Motor neuron (in vitro differentiated cells): ENCODE measurements at regions not wholly inside any gene's neighbourhood (a gene's known extent, or its start where the extent isn't known, plus 50 kb on each side); places are given as distances from the start of the nearest gene placed in this dataset.
A peak's percentile ranks its signal among the peaks of the same experiment; 100 is the strongest.

ENCODE experiments used
- ATAC-seq, 8 experiments: fragments of 200-7000 bp; cut with Tn5 transposase; replicated peaks in 6 of 8; 2 replicates each; pipeline ENCODE4 v1.8.0; 2021; ENCODE audit warnings: mild to moderate bottlenecking in 8 of 8, moderate library complexity in 8 of 8
- H3K27ac ChIP-seq, 2 donors: fragments of 250-450 bp; sonication (Bioruptor Pico); 2 replicates each; pipeline ENCODE4 v1.9.0; 2021; ENCODE audit warnings: antibody characterized with exemption in 2 of 2, mild to moderate bottlenecking in 2 of 2, moderate library complexity in 1 of 2
- H3K4me1 ChIP-seq, 2 donors: fragments of 250-450 bp; sonication (Bioruptor Pico); replicated peaks in 1 of 2; 2 replicates each; pipeline ENCODE4 v1.6.1; 2021; ENCODE audit warnings: antibody characterized with exemption in 2 of 2, mild to moderate bottlenecking in 2 of 2, moderate library complexity in 1 of 2
- H3K4me3 ChIP-seq, 5 donors: fragments of 250-450 bp; sonication (Bioruptor Pico); 2 replicates each; pipeline ENCODE4 v1.9.0; 2021; ENCODE audit warnings: antibody characterized with exemption in 5 of 5, mild to moderate bottlenecking in 5 of 5, moderate library complexity in 4 of 5
- WGBS, 10 experiments: fragments of 450-650 bp; shearing (Covaris generic); methylation state at CpG; one replicate each; pipeline ENCODE4 v1.0.0; 2022; 5-methylcytosine and 5-hydroxymethylcytosine counted together
- in situ Hi-C, 9 experiments: fragments of 400-800 bp; cut with MboI; loops; one replicate each; pipeline ENCODE4 v1.15.0; 2021; ENCODE audit warnings: low sequenced_read_pairs in 9 of 9, low pct_unique_long_range_greater_than_20kb in 2 of 9; ENCODE audit not compliant: unreplicated experiment in 9 of 9

- no peak for ATAC-seq
- in situ Hi-C loops: no loop called here
- 0 to 100% (median 50%) methylated on average over 1 to 2 of the region's 2 CpGs; no CpG with 5 or more reads in 3 of the 10 experiments for WGBS, 10 experiments
- no peak overlapping the region for H3K4me3 ChIP-seq
- peaks cover 0 to 4% of the 10 kb centered on the region in 2 donors for H3K4me1 ChIP-seq
- H3K27ac ChIP-seq: no peak overlapping the region
Measured at GRCh38 chr11:32531528-32531927, 52.1 kb upstream of the EIF3M start.

GRCh38 chr11:32529994-32530588 is 53.5 kb upstream of the EIF3M start:
- Histone ChIP-seq H3K4me3 (no peak overlapping the region), H3K4me1 (peaks cover 0 to 4% of the 10 kb centered on the region in 2 donors), H3K27ac (no peak overlapping the region)
- no peak for ATAC-seq
- WGBS, 10 experiments: 0 to 100% (median 89%) methylated on average over 1 to 7 of the region's 8 CpGs; no CpG with 5 or more reads in 2 of the 10 experiments
- in situ Hi-C loops: no loop called here

GRCh38 chr11:32527261-32528175 is 56.1 kb upstream of the EIF3M start:
- in situ Hi-C loops: no loop called here
- 10 to 64% (median 38%) methylated on average over 2 to 7 of the region's 10 CpGs for WGBS, 10 experiments
- peak in 5 of 8 experiments; percentile 40 to 89 (median 84) for ATAC-seq
- peaks cover 0 to 4% of the 10 kb centered on the region in 2 donors for H3K4me1 ChIP-seq
- peak overlapping the region in 1 of 2 donors; percentile 69 for H3K27ac ChIP-seq
- no peak overlapping the region for H3K4me3 ChIP-seq

- WGBS, 10 experiments: 0 to 100% (median 56%) methylated on average over 1 to 4 of the region's 4 CpGs; no CpG with 5 or more reads in 1 of the 10 experiments
- Histone ChIP-seq H3K27ac (peak overlapping the region in 1 of 2 donors; percentile 64), H3K4me1 (peaks cover 0 to 4% of the 10 kb centered on the region in 2 donors), H3K4me3 (no peak overlapping the region)
- in situ Hi-C loops: no loop called here
- ATAC-seq: peak in 3 of 8 experiments; percentile 56 to 66 (median 65)
Measured at GRCh38 chr11:32526760-32527159, 56.9 kb upstream of the EIF3M start.

- in situ Hi-C loops: no loop called here
- no peak overlapping the region for H3K4me3 ChIP-seq
- H3K4me1 ChIP-seq: no peaks in the 10 kb centered on the region
- 0 to 100% (median 47%) methylated on average over 1 to 5 of the region's 5 CpGs for WGBS, 10 experiments
- H3K27ac ChIP-seq: no peak overlapping the region
- ATAC-seq: no peak
Measured at GRCh38 chr11:32511926-32512325, 71.7 kb upstream of the EIF3M start.

GRCh38 chr11:32510039-32510438 is 73.6 kb upstream of the EIF3M start:
- Histone ChIP-seq H3K4me1 (no peaks in the 10 kb centered on the region), H3K4me3 (no peak overlapping the region), H3K27ac (no peak overlapping the region)
- WGBS, 10 experiments: 0 to 80% (median 51%) methylated on average over 1 to 3 of the region's 3 CpGs; no CpG with 5 or more reads in 1 of the 10 experiments
- in situ Hi-C loops: no loop called here
- peak in 1 of 8 experiments; percentile 46 for ATAC-seq

- WGBS, 10 experiments: 0 to 100% (median 70%) methylated on average over 1 of the region's 1 CpG; no CpG with 5 or more reads in 3 of the 10 experiments
- peaks cover 4 to 6% of the 10 kb centered on the region in 2 donors for H3K4me1 ChIP-seq
- H3K4me3 ChIP-seq: no peak overlapping the region
- no peak for ATAC-seq
- in situ Hi-C loops: no loop called here
- no peak overlapping the region for H3K27ac ChIP-seq
Measured at GRCh38 chr11:32508780-32509179, 73.4 kb upstream of the WT1 start.

GRCh38 chr11:32500001-32500400 is 64.7 kb upstream of the WT1 start:
- no peak overlapping the region for H3K27ac ChIP-seq
- no peak for ATAC-seq

GRCh38 chr11:32497951-32498350 is 62.6 kb upstream of the WT1 start:
- WGBS, 10 experiments: 0 to 80% (median 79%) methylated on average over 1 to 2 of the region's 2 CpGs; no CpG with 5 or more reads in 4 of the 10 experiments
- H3K4me1 ChIP-seq: peaks cover 0 to 4% of the 10 kb centered on the region in 2 donors
- in situ Hi-C loops: no loop called here
- no peak overlapping the region for H3K27ac ChIP-seq
- ATAC-seq: no peak
- H3K4me3 ChIP-seq: no peak overlapping the region

More at GRCh38 chr11:32500001-32500400, 64.7 kb upstream of the WT1 start:
- WGBS, 10 experiments: 0 to 100% (median 68%) methylated on average over 1 to 5 of the region's 5 CpGs; no CpG with 5 or more reads in 2 of the 10 experiments
- in situ Hi-C loops: no loop called here
- Histone ChIP-seq H3K4me3 (no peak overlapping the region), H3K4me1 (peaks cover 4 to 10% of the 10 kb centered on the region in 2 donors)

GRCh38 chr11:32494629-32495028 is 59.3 kb upstream of the WT1 start:
- no peaks in the 10 kb centered on the region for H3K4me1 ChIP-seq
- in situ Hi-C loops: no loop called here
- no peak for ATAC-seq
- no peak overlapping the region for H3K4me3 ChIP-seq
- no peak overlapping the region for H3K27ac ChIP-seq

- no peaks in the 10 kb centered on the region for H3K4me1 ChIP-seq
- no peak overlapping the region for H3K27ac ChIP-seq
- WGBS, 10 experiments: 32 to 95% (median 50%) methylated on average over 1 to 4 of the region's 4 CpGs; no CpG with 5 or more reads in 3 of the 10 experiments
- no peak overlapping the region for H3K4me3 ChIP-seq
- ATAC-seq: no peak
- in situ Hi-C loops: no loop called here
Measured at GRCh38 chr11:32489464-32489863, 54.1 kb upstream of the WT1 start.

GRCh38 chr11:32487270-32487669 is 51.9 kb upstream of the WT1 start:
- no peak overlapping the region for H3K27ac ChIP-seq
- no peaks in the 10 kb centered on the region for H3K4me1 ChIP-seq
- in situ Hi-C loops: no loop called here
- peak in 3 of 8 experiments; percentile 43 to 64 (median 59) for ATAC-seq
- 0 to 100% (median 41%) methylated on average over 1 to 2 of the region's 3 CpGs; no CpG with 5 or more reads in 5 of the 10 experiments for WGBS, 10 experiments
- H3K4me3 ChIP-seq: no peak overlapping the region

GRCh38 chr11:32485733-32486132 is 50.4 kb upstream of the WT1 start:
- Histone ChIP-seq H3K4me3 (no peak overlapping the region), H3K4me1 (no peaks in the 10 kb centered on the region), H3K27ac (no peak overlapping the region)
- in situ Hi-C loops: no loop called here
- 0 to 100% (median 62%) methylated on average over 1 to 5 of the region's 5 CpGs; no CpG with 5 or more reads in 2 of the 10 experiments for WGBS, 10 experiments
- no peak for ATAC-seq
